WI38 (cell line): ENCODE measurements at regions not wholly inside any gene's neighbourhood (a gene's known extent, or its start where the extent isn't known, plus 50 kb on each side); places are given as distances from the start of the nearest gene placed in this dataset.

ENCODE experiments used
- H3K4me3 ChIP-seq: 2 replicates; pipeline ENCODE4 v1.5.1; 2011; ENCODE audit warnings: low read depth, mild to moderate bottlenecking, control low read depth, low read length
- CTCF ChIP-seq: IDR thresholded peaks from 2 replicates; pipeline ENCODE4 v1.5.1; 2012; ENCODE audit warnings: low read depth, mild to moderate bottlenecking, control low read depth, low read length

- no peak for TF ChIP-seq CTCF
- H3K4me3 ChIP-seq = no peak overlapping the region
Measured at GRCh38 chr6:67201563-67201962, 1433.5 kb upstream of the ADGRB3 start.

- no peak for TF ChIP-seq CTCF
- no peak overlapping the region for H3K4me3 ChIP-seq
Measured at GRCh38 chr6:67200626-67201403, 1434.3 kb upstream of the ADGRB3 start.

GRCh38 chr6:67199425-67199824 is 1435.7 kb upstream of the ADGRB3 start:
- TF ChIP-seq CTCF = no peak
- H3K4me3 ChIP-seq = no peak overlapping the region

- H3K4me3 ChIP-seq = no peak overlapping the region
- TF ChIP-seq CTCF = no peak
Measured at GRCh38 chr6:67190733-67191132, 1444.3 kb upstream of the ADGRB3 start.

- H3K4me3 ChIP-seq = no peak overlapping the region
- no peak for TF ChIP-seq CTCF
Measured at GRCh38 chr6:67184405-67184804, 1450.7 kb upstream of the ADGRB3 start.

- no peak overlapping the region for H3K4me3 ChIP-seq
- TF ChIP-seq CTCF = no peak
Measured at GRCh38 chr6:67175101-67175500, 1460.0 kb upstream of the ADGRB3 start.

- no peak overlapping the region for H3K4me3 ChIP-seq
- no peak for TF ChIP-seq CTCF
Measured at GRCh38 chr6:67165606-67166005, 1458.6 kb upstream of the EYS start.
